Epithelial cell of esophagus (primary cell): ENCODE measurements at regions not wholly inside any gene's neighbourhood (a gene's known extent, or its start where the extent isn't known, plus 50 kb on each side); places are given as distances from the start of the nearest gene placed in this dataset.

Experiments
- DNase-seq: peaks from one replicate; pipeline ENCODE4 v3.0.0; 2010; ENCODE audit warnings: low read depth
- H3K4me3 ChIP-seq: 2 replicates; pipeline ENCODE4 v1.5.1; 2011; ENCODE audit warnings: mild to moderate bottlenecking, low read length, control low read depth
- CTCF ChIP-seq: IDR thresholded peaks from 2 replicates; pipeline ENCODE4 v1.5.1; 2011; ENCODE audit warnings: low read depth, mild to moderate bottlenecking, low read length, control low read depth, inconsistent platforms; ENCODE audit not compliant: insufficient read depth; ENCODE audit errors: missing control alignments

- peak; percentile 84 for DNase-seq
- no peak for TF ChIP-seq CTCF
- H3K4me3 ChIP-seq = peak overlapping the region; percentile 73
Measured at GRCh38 chr4:3387943-3388361, 53.8 kb upstream of the HGFAC start.

GRCh38 chr4:3388471-3389232, 53.1 kb upstream of the HGFAC start:
- DNase-seq = peak; percentile 85
- no peak for TF ChIP-seq CTCF
- H3K4me3 ChIP-seq = peak overlapping the region; percentile 73

GRCh38 chr4:3389233-3390215, 52.2 kb upstream of the HGFAC start:
- DNase-seq = no peak
- H3K4me3 ChIP-seq = peak overlapping the region; percentile 73

GRCh38 chr4:3390288-3390811, 51.4 kb upstream of the HGFAC start:
- peak; percentile 46 for DNase-seq
- no peak for TF ChIP-seq CTCF
- peak overlapping the region; percentile 29 for H3K4me3 ChIP-seq

More at GRCh38 chr4:3389233-3390215, 52.2 kb upstream of the HGFAC start:
- TF ChIP-seq CTCF = no peak

GRCh38 chr4:3391422-3391821, 50.3 kb upstream of the HGFAC start:
- no peak overlapping the region for H3K4me3 ChIP-seq
- DNase-seq = no peak

More at GRCh38 chr4:3391422-3391821, 50.3 kb upstream of the HGFAC start:
- no peak for TF ChIP-seq CTCF
